ENCODE measurements at regions not wholly inside any gene's neighbourhood (a gene's known extent, or its start where the extent isn't known, plus 50 kb on each side); places are given as distances from the start of the nearest gene placed in this dataset.

DNA sequence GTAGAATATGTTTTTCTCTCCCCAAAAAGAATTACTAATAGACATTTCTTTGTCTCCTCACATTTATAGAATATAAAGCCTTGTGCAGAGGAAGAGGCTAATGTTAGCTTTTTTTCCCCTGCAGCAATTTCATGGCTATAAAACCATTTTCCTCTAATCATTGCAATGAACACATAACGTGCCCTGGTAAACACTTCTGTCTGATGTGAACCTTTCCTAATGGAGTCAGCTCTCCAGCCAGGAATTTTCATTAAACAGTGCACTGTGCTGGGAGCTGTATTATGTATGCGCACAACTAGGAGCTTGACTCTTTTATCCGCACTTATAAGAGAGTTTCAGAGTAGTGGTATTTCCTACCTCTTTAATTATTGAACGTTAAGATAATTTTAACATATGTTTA lies 63.9 kb upstream of the SPATS2L start:
- Histone ChIP-seq H3K4me3 (no peak overlapping the region), H3K4me1 (ENCODE audit: insufficient read depth) (no peaks in the 10 kb centered on the region), H3K36me3 (no peaks in the 10 kb centered on the region), H3K9me3 (no peaks in the 10 kb centered on the region), H3K27ac (no peak overlapping the region), H3K27me3 (no peaks in the 10 kb centered on the region)
- WGBS, 3 donors, result 80 to 81% (median 80%) methylated on average over 4 of the region's 4 CpGs
- intact Hi-C loops (cut with DNase I), result no loop called here
- no peak for DNase-seq
- TF ChIP-seq POLR2A (IDR thresholded peaks at IDR 0.05), result no peak
- no peak for TF ChIP-seq EP300 (IDR thresholded peaks at IDR 0.05)
- TF ChIP-seq CTCF (IDR thresholded peaks at IDR 0.05), result no peak

GRCh38 chr2:200243441-200243840 lies 63.1 kb upstream of the SPATS2L start:
- Histone ChIP-seq H3K27me3 (no peaks in the 10 kb centered on the region), H3K36me3 (no peaks in the 10 kb centered on the region), H3K4me3 (no peak overlapping the region), H3K9me3 (no peaks in the 10 kb centered on the region), H3K27ac (no peak overlapping the region), H3K4me1 (ENCODE audit: insufficient read depth) (no peaks in the 10 kb centered on the region)
- DNase-seq, result no peak
- WGBS, 3 donors, result 73 to 84% (median 77%) methylated on average over 7 of the region's 7 CpGs
- TF ChIP-seq EP300 (IDR thresholded peaks at IDR 0.05) (no peak), CTCF (IDR thresholded peaks at IDR 0.05) (no peak), POLR2A (IDR thresholded peaks at IDR 0.05) (no peak)
- intact Hi-C loops (cut with DNase I), result no loop called here

DNA sequence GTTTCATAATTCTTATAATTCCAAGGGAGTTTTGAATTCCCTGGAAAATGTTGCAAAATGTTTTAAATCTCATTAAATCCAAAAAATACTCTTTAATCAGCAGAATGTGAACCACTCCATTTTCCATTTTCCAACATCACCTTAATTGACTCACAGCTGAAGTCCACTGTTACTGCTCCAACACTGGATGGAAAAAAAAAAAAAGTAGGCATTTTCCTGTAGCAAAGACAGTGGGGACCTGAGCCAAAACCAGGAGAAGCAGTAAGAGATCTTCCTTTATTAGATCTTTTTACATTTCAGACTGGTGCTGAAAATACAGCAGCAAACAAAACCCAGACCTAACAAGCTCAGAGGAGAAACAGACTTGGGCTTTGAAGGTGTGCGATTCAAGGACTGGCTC lies 62.4 kb upstream of the SPATS2L start:
- H3K4me3 ChIP-seq, result no peak overlapping the region
- H3K9me3 ChIP-seq, result no peaks in the 10 kb centered on the region
- intact Hi-C loops (cut with DNase I), result no loop called here
- DNase-seq, result no peak
- H3K27me3 ChIP-seq, result no peaks in the 10 kb centered on the region
- no peaks in the 10 kb centered on the region for H3K36me3 ChIP-seq
- TF ChIP-seq POLR2A (IDR thresholded peaks at IDR 0.05) (no peak), CTCF (IDR thresholded peaks at IDR 0.05) (no peak), EP300 (IDR thresholded peaks at IDR 0.05) (no peak)
- no peak overlapping the region for H3K27ac ChIP-seq
- H3K4me1 ChIP-seq (ENCODE audit: insufficient read depth), result no peaks in the 10 kb centered on the region
- 87 to 98% (median 93%) methylated on average over 1 of the region's 1 CpG for WGBS, 3 donors

DNA sequence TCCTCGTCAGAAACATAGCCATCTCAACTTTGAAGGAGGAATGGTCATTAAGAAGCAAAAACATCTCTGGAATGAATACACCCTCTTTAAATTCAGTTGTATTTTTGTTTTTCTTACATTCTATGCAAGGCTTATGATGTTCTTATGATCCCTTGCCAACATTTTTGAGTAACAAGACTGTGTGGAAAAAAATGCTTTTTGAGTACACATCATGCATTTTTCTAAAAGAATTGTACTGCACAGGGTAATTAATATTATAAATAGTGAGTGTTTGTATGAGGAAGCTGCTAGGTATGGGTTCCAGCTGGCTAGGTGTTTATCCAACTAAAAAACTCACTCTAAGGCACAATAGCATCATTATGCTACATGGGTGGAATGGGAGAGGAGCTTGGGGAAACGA lies 59.0 kb upstream of the SPATS2L start:
- no peak for TF ChIP-seq EP300 (IDR thresholded peaks at IDR 0.05)
- no peak for TF ChIP-seq CTCF (IDR thresholded peaks at IDR 0.05)
- TF ChIP-seq POLR2A (IDR thresholded peaks at IDR 0.05), result no peak
- intact Hi-C loops (cut with DNase I), result no loop called here
- 7 to 13% (median 11%) methylated on average over 2 of the region's 2 CpGs for WGBS, 3 donors
- Histone ChIP-seq H3K4me3 (no peak overlapping the region), H3K9me3 (no peaks in the 10 kb centered on the region), H3K4me1 (ENCODE audit: insufficient read depth) (peaks cover 2% of the 10 kb centered on the region), H3K27ac (no peak overlapping the region), H3K27me3 (no peaks in the 10 kb centered on the region), H3K36me3 (no peaks in the 10 kb centered on the region)
- no peak for DNase-seq
